ENCODE measurements at regions not wholly inside any gene's neighbourhood (a gene's known extent, or its start where the extent isn't known, plus 50 kb on each side); places are given as distances from the start of the nearest gene placed in this dataset.

DNA sequence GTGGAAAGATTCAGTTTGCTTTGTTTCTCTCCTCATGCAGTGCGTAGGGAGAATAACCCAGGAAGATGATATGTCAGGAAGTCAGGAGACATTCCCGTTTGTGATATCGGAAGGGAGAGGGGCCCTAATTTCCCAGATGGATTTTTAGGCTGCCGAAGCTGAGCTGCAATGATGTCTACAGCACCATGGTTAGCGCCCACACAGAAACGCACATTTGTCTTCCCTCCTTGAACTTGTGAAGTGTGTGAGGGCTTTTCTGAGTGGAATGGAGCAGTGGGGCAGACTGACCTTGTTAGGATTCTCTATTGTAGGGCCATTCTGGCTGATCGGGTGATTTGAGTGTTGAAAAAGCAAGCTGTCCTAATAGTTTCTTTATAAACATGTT is 191.3 kb upstream of the ARG1 start:
- Histone ChIP-seq H4K20me1 (ENCODE audit: control insufficient read depth, insufficient read depth, low read length, poor library complexity, severe bottlenecking) (no peaks in the 10 kb centered on the region), H2AFZ (ENCODE audit: insufficient read depth, low read depth, low read length, poor library complexity, severe bottlenecking) (peak overlapping the region; percentile 43), H3K79me2 (ENCODE audit: control insufficient read depth, insufficient read depth, low read length) (no peaks in the 10 kb centered on the region), H3K36me3 (replicated peaks in 1 of 2; ENCODE audit: control extremely low read depth in 1 of 2, control insufficient read depth in 1 of 2, extremely low read depth in 1 of 2, insufficient read depth in 2 of 2, low read length in 1 of 2) (no peaks in the 10 kb centered on the region), H3K4me1 (ENCODE audit: control insufficient read depth in 2 of 2, insufficient read depth in 2 of 2, low read length in 2 of 2) (peaks cover 15 to 17% of the 10 kb centered on the region in 2 donors), H3K9ac (ENCODE audit: low read length) (no peak overlapping the region), H3K4me3 (ENCODE audit: control extremely low read depth in 1 of 5, extremely low read depth in 1 of 5, insufficient read depth in 1 of 5, low read depth in 2 of 5, low read length in 4 of 5) (no peak overlapping the region), H3K4me2 (replicated peaks; ENCODE audit: low read depth, low read length, poor library complexity, severe bottlenecking) (no peak overlapping the region), H3K9me3 (ENCODE audit: control extremely low read depth in 1 of 3, control insufficient read depth in 2 of 3, insufficient read depth in 1 of 3, low read length in 2 of 3) (no peaks in the 10 kb centered on the region), H3K27ac (ENCODE audit: low read length in 2 of 2) (no peak overlapping the region), H3K27me3 (replicated peaks in 1 of 4; ENCODE audit: control extremely low read depth in 1 of 4, control insufficient read depth in 3 of 4, insufficient read depth in 4 of 4, low read length in 3 of 4) (no peaks in the 10 kb centered on the region)
- H3K27ac Mint-ChIP-seq, result no peak overlapping the region
- 97% methylated on average over 6 of the region's 7 CpGs for WGBS (ENCODE audit: insufficient coverage)
- CTCF ChIA-PET, result no interaction called here
- peaks cover 18% of the 10 kb centered on the region for H3K4me1 Mint-ChIP-seq
- TF ChIP-seq CTCF (IDR thresholded peaks at IDR 0.05) (no peak), EZH2 (IDR thresholded peaks at IDR 0.05; ENCODE audit: borderline replicate concordance, insufficient read depth, low read depth, low read length, poor library complexity, severe bottlenecking) (no peak)
- ATAC-seq (ENCODE audit: low read depth) (no peak), DNase-seq (no peak)
- intact Hi-C loops (cut with micrococcal nuclease), result no loop called here
- POLR2A ChIA-PET, result no interaction called here
- no peaks in the 10 kb centered on the region for H3K9me3 Mint-ChIP-seq (ENCODE audit: insufficient read depth)
- peaks cover 12% of the 10 kb centered on the region for H3K27me3 Mint-ChIP-seq
- H3K4me3 Mint-ChIP-seq, result no peak overlapping the region

DNA sequence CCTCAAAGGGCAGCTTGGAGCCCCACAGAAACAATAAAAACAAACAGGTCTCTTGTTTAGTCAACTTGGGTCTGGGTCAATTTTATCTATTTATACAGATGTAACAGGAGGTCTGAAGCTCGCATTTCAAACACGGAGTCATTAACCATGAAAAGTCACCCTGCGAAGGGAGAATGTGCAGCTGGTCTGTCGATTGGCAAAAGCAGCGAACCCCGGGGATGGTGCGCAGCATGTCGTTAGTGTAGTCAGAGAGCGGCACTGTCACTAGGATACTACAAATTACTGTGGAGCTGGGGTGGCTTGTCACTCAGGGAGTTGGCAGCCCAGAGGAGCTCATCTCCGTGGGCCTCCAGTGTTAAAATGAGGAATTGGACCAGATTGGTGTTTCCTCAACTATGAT is 190.4 kb upstream of the ARG1 start:
- peaks cover 12% of the 10 kb centered on the region for H3K27me3 Mint-ChIP-seq
- intact Hi-C loops (cut with micrococcal nuclease), result no loop called here
- H3K9me3 ChIP-seq (ENCODE audit: control extremely low read depth in 1 of 3, control insufficient read depth in 2 of 3, insufficient read depth in 1 of 3, low read length in 2 of 3), result no peaks in the 10 kb centered on the region
- peaks cover 11% of the 10 kb centered on the region for H3K4me1 Mint-ChIP-seq
- ATAC-seq (ENCODE audit: low read depth), result no peak
- H3K27me3 ChIP-seq (replicated peaks in 1 of 4; ENCODE audit: control extremely low read depth in 1 of 4, control insufficient read depth in 3 of 4, insufficient read depth in 4 of 4, low read length in 3 of 4), result no peaks in the 10 kb centered on the region
- H3K9me3 Mint-ChIP-seq (ENCODE audit: insufficient read depth), result no peaks in the 10 kb centered on the region
- no peak overlapping the region for H3K27ac Mint-ChIP-seq
- H3K79me2 ChIP-seq (ENCODE audit: control insufficient read depth, insufficient read depth, low read length), result no peaks in the 10 kb centered on the region
- H3K4me3 ChIP-seq (ENCODE audit: control extremely low read depth in 1 of 5, extremely low read depth in 1 of 5, insufficient read depth in 1 of 5, low read depth in 2 of 5, low read length in 4 of 5), result no peak overlapping the region
- no peak overlapping the region for H3K9ac ChIP-seq (ENCODE audit: low read length)
- no peak overlapping the region for H3K27ac ChIP-seq (ENCODE audit: low read length in 2 of 2)
- TF ChIP-seq EZH2 (IDR thresholded peaks at IDR 0.05; ENCODE audit: borderline replicate concordance, insufficient read depth, low read depth, low read length, poor library complexity, severe bottlenecking), result no peak
- no peak for TF ChIP-seq CTCF (IDR thresholded peaks at IDR 0.05)
- CTCF ChIA-PET, result interaction anchor here (0.5 to 1.3 kb wide), 2 partner anchors 27 kb away, joined by 3 to 5 read pairs; no protein-coding TSS in a partner anchor
- no peak overlapping the region for H3K4me3 Mint-ChIP-seq
- peaks cover 11% of the 10 kb centered on the region in 2 donors for H3K4me1 ChIP-seq (ENCODE audit: control insufficient read depth in 2 of 2, insufficient read depth in 2 of 2, low read length in 2 of 2)
- DNase-seq, result no peak
- WGBS (ENCODE audit: insufficient coverage), result 98% methylated on average over 9 of the region's 10 CpGs
- H4K20me1 ChIP-seq (ENCODE audit: control insufficient read depth, insufficient read depth, low read length, poor library complexity, severe bottlenecking), result no peaks in the 10 kb centered on the region
- H3K36me3 ChIP-seq (replicated peaks in 1 of 2; ENCODE audit: control extremely low read depth in 1 of 2, control insufficient read depth in 1 of 2, extremely low read depth in 1 of 2, insufficient read depth in 2 of 2, low read length in 1 of 2), result no peaks in the 10 kb centered on the region
- no peak overlapping the region for H3K4me2 ChIP-seq (replicated peaks; ENCODE audit: low read depth, low read length, poor library complexity, severe bottlenecking)
- POLR2A ChIA-PET, result no interaction called here
- no peak overlapping the region for H2AFZ ChIP-seq (ENCODE audit: insufficient read depth, low read depth, low read length, poor library complexity, severe bottlenecking)

All from B cell (primary cell).